SK-N-SH (cell line): ENCODE measurements at regions not wholly inside any gene's neighbourhood (a gene's known extent, or its start where the extent isn't known, plus 50 kb on each side); places are given as distances from the start of the nearest gene placed in this dataset.

Experiments
- CHD2 ChIP-seq: fragments of 150-350 bp; IDR thresholded peaks from 2 replicates; pipeline ENCODE4 v1.6.1; 2018; ENCODE audit warnings: low read length; ENCODE audit not compliant: partially characterized antibody
- EZH2phosphoT487 ChIP-seq: fragments of 200-600 bp; sonication (generic); IDR thresholded peaks from 2 replicates; pipeline ENCODE4 v1.6.1; 2017; ENCODE audit warnings: low read depth, mixed run types, mild to moderate bottlenecking, antibody characterized with exemption, moderate library complexity, borderline replicate concordance
- FOXM1 ChIP-seq: IDR thresholded peaks from 2 replicates; pipeline ENCODE4 v1.4.0; 2012; ENCODE audit warnings: low read depth, mild to moderate bottlenecking
- RFX5 ChIP-seq: IDR thresholded peaks from 2 replicates; pipeline ENCODE4 v1.6.1; 2012; ENCODE audit warnings: mild to moderate bottlenecking, improper control_type of control experiment, low read length
- TEAD4 ChIP-seq: IDR thresholded peaks from 2 replicates; pipeline ENCODE4 v1.4.0; 2012; ENCODE audit warnings: mild to moderate bottlenecking, borderline replicate concordance; ENCODE audit not compliant: insufficient read depth
- TF ChIP-seq, protein P1 (sequence below): IDR thresholded peaks from 2 replicates; pipeline ENCODE4 v1.4.0; 2012; ENCODE audit warnings: low read depth, borderline replicate concordance
- TF ChIP-seq, protein P2 (sequence below): fragments of 200-600 bp; sonication (generic); IDR thresholded peaks from 2 replicates; pipeline ENCODE4 v1.6.1; 2017; ENCODE audit warnings: antibody characterized with exemption, mild to moderate bottlenecking, moderate library complexity
- TF ChIP-seq, protein P3 (sequence below): IDR thresholded peaks from 2 replicates; pipeline ENCODE4 v1.4.0; 2012; ENCODE audit warnings: low read depth

GRCh38 chr15:89026167-89026566 lies 62.1 kb upstream of the ABHD2 start:
- TF ChIP-seq, protein P1, sequence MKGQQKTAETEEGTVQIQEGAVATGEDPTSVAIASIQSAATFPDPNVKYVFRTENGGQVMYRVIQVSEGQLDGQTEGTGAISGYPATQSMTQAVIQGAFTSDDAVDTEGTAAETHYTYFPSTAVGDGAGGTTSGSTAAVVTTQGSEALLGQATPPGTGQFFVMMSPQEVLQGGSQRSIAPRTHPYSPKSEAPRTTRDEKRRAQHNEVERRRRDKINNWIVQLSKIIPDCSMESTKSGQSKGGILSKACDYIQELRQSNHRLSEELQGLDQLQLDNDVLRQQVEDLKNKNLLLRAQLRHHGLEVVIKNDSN: no peak
- TF ChIP-seq, protein P2, sequence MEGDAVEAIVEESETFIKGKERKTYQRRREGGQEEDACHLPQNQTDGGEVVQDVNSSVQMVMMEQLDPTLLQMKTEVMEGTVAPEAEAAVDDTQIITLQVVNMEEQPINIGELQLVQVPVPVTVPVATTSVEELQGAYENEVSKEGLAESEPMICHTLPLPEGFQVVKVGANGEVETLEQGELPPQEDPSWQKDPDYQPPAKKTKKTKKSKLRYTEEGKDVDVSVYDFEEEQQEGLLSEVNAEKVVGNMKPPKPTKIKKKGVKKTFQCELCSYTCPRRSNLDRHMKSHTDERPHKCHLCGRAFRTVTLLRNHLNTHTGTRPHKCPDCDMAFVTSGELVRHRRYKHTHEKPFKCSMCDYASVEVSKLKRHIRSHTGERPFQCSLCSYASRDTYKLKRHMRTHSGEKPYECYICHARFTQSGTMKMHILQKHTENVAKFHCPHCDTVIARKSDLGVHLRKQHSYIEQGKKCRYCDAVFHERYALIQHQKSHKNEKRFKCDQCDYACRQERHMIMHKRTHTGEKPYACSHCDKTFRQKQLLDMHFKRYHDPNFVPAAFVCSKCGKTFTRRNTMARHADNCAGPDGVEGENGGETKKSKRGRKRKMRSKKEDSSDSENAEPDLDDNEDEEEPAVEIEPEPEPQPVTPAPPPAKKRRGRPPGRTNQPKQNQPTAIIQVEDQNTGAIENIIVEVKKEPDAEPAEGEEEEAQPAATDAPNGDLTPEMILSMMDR: no peak
- no peak for TF ChIP-seq RFX5
- TF ChIP-seq EZH2phosphoT487: no peak
- no peak for TF ChIP-seq CHD2
- TF ChIP-seq FOXM1: no peak
- TF ChIP-seq, protein P3, sequence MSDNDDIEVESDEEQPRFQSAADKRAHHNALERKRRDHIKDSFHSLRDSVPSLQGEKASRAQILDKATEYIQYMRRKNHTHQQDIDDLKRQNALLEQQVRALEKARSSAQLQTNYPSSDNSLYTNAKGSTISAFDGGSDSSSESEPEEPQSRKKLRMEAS: no peak
- TF ChIP-seq TEAD4: no peak
